Immature natural killer cell (primary cell): ENCODE measurements at regions not wholly inside any gene's neighbourhood (a gene's known extent, or its start where the extent isn't known, plus 50 kb on each side); places are given as distances from the start of the nearest gene placed in this dataset.
"Not testable (repeated sequence)": the region's sequence is repeated elsewhere in the genome, so short reads cannot be mapped to it uniquely, and the experiment has no call there.

Experiments used
- DNase-seq, 3 donors: peaks; one replicate each; pipeline ENCODE4 v3.0.0; 2022; ENCODE audit warnings: mixed read lengths in 1 of 3
- H3K27ac Mint-ChIP-seq, 6 donors: one replicate each; pipeline ENCODE4 v1.8.0; 2020; ENCODE audit warnings: mixed read lengths in 6 of 6, mild to moderate bottlenecking in 5 of 6, inconsistent platforms in 4 of 6, moderate library complexity in 3 of 6
- H3K27me3 Mint-ChIP-seq, 3 donors: one replicate each; pipeline ENCODE4 v1.8.0; 2020 to 2021; ENCODE audit warnings: low read depth in 3 of 3, mild to moderate bottlenecking in 3 of 3, mixed read lengths in 3 of 3, moderate library complexity in 3 of 3, inconsistent platforms in 1 of 3
- H3K36me3 Mint-ChIP-seq, 3 donors: one replicate each; pipeline ENCODE4 v1.8.0; 2020; ENCODE audit warnings: mixed read lengths in 3 of 3, inconsistent platforms in 2 of 3, mild to moderate bottlenecking in 2 of 3
- H3K4me1 Mint-ChIP-seq, 2 donors: one replicate each; pipeline ENCODE4 v1.8.0; 2020; ENCODE audit warnings: inconsistent platforms in 2 of 2, mild to moderate bottlenecking in 2 of 2, mixed read lengths in 2 of 2, moderate library complexity in 1 of 2
- H3K4me3 Mint-ChIP-seq, 5 donors: one replicate each; pipeline ENCODE4 v1.8.0; 2020; ENCODE audit warnings: mild to moderate bottlenecking in 5 of 5, mixed read lengths in 5 of 5, inconsistent platforms in 3 of 5, moderate library complexity in 3 of 5
- H3K9me3 Mint-ChIP-seq, 6 donors: one replicate each; pipeline ENCODE4 v1.8.0; 2020; ENCODE audit warnings: mild to moderate bottlenecking in 6 of 6, mixed read lengths in 6 of 6, inconsistent platforms in 4 of 6, moderate library complexity in 3 of 6

GRCh38 chr6:165001502-165002157, 307.8 kb downstream of the C6orf118 start:
- Mint-ChIP-seq H3K27ac (no peak overlapping the region), H3K4me3 (no peak overlapping the region), H3K27me3 (no peaks in the 10 kb centered on the region), H3K36me3 (no peaks in the 10 kb centered on the region), H3K9me3 (peaks cover 10 to 33% (median 18%) of the 10 kb centered on the region in 6 donors), H3K4me1 (no peaks in the 10 kb centered on the region)
- no peak for DNase-seq

- Mint-ChIP-seq H3K4me3 (no peak overlapping the region), H3K27ac (no peak overlapping the region), H3K27me3 (no peaks in the 10 kb centered on the region), H3K36me3 (no peaks in the 10 kb centered on the region), H3K9me3 (peaks cover 11 to 39% (median 15%) of the 10 kb centered on the region in 6 donors), H3K4me1 (no peaks in the 10 kb centered on the region)
- DNase-seq = no peak
These were observed 311.1 kb downstream of the C6orf118 start for GRCh38 chr6:164998297-164998696.

GRCh38 chr6:164996838-164997237, 312.6 kb downstream of the C6orf118 start:
- Mint-ChIP-seq H3K36me3 (no peaks in the 10 kb centered on the region), H3K4me1 (no peaks in the 10 kb centered on the region), H3K9me3 (peaks cover 9 to 34% (median 16%) of the 10 kb centered on the region in 6 donors), H3K27me3 (peaks cover 0 to 2% (median 0%) of the 10 kb centered on the region in 3 donors), H3K4me3 (no peak overlapping the region), H3K27ac (no peak overlapping the region)
- no peak for DNase-seq

GRCh38 chr6:164991573-164991972, 317.8 kb downstream of the C6orf118 start:
- DNase-seq = no peak
- H3K4me3 Mint-ChIP-seq = no peak overlapping the region
- peaks cover 0 to 2% (median 0%) of the 10 kb centered on the region in 3 donors for H3K27me3 Mint-ChIP-seq
- no peaks in the 10 kb centered on the region for H3K4me1 Mint-ChIP-seq
- H3K36me3 Mint-ChIP-seq = no peaks in the 10 kb centered on the region
- H3K27ac Mint-ChIP-seq = no peak overlapping the region
- peaks cover 0 to 40% (median 20%) of the 10 kb centered on the region in 6 donors for H3K9me3 Mint-ChIP-seq

GRCh38 chr6:164990901-164991300, 318.5 kb downstream of the C6orf118 start:
- Mint-ChIP-seq H3K27ac (no peak overlapping the region), H3K4me3 (no peak overlapping the region), H3K36me3 (no peaks in the 10 kb centered on the region), H3K9me3 (peaks cover 0 to 39% (median 20%) of the 10 kb centered on the region in 6 donors), H3K4me1 (no peaks in the 10 kb centered on the region), H3K27me3 (peaks cover 0 to 2% (median 0%) of the 10 kb centered on the region in 3 donors)
- DNase-seq = no peak

- peaks cover 7 to 23% (median 12%) of the 10 kb centered on the region in 6 donors for H3K9me3 Mint-ChIP-seq
- H3K4me3 Mint-ChIP-seq = no peak overlapping the region
- H3K27ac Mint-ChIP-seq = no peak overlapping the region
- peaks cover 0 to 4% (median 1%) of the 10 kb centered on the region in 3 donors for H3K27me3 Mint-ChIP-seq
- no peak for DNase-seq
- peaks cover 0 to 3% (median 0%) of the 10 kb centered on the region in 3 donors for H3K36me3 Mint-ChIP-seq
- H3K4me1 Mint-ChIP-seq = no peaks in the 10 kb centered on the region
These were observed 327.0 kb downstream of the C6orf118 start for GRCh38 chr6:164982389-164982788.

GRCh38 chr6:164967102-164967501, 342.3 kb downstream of the C6orf118 start:
- H3K36me3 Mint-ChIP-seq = no peaks in the 10 kb centered on the region
- no peak for DNase-seq
- no peaks in the 10 kb centered on the region for H3K4me1 Mint-ChIP-seq
- peaks cover 0 to 26% (median 13%) of the 10 kb centered on the region in 6 donors for H3K9me3 Mint-ChIP-seq
- H3K4me3 Mint-ChIP-seq = no peak overlapping the region
- H3K27ac Mint-ChIP-seq = no peak overlapping the region
- peaks cover 0 to 2% (median 0%) of the 10 kb centered on the region in 3 donors for H3K27me3 Mint-ChIP-seq

GRCh38 chr6:164962805-164963204, 346.6 kb downstream of the C6orf118 start:
- no peak for DNase-seq

GRCh38 chr6:164947164-164947563, 362.2 kb downstream of the C6orf118 start:
- Mint-ChIP-seq H3K27me3 (peaks cover 0 to 2% (median 1%) of the 10 kb centered on the region in 3 donors), H3K4me3 (no peak overlapping the region), H3K36me3 (no peaks in the 10 kb centered on the region), H3K27ac (no peak overlapping the region), H3K4me1 (no peaks in the 10 kb centered on the region), H3K9me3 (peaks cover 2 to 17% (median 5%) of the 10 kb centered on the region in 6 donors)
- no peak for DNase-seq

More at GRCh38 chr6:164962805-164963204, 346.6 kb downstream of the C6orf118 start:
- no peaks in the 10 kb centered on the region for H3K4me1 Mint-ChIP-seq
- H3K27me3 Mint-ChIP-seq = no peaks in the 10 kb centered on the region
- no peak overlapping the region for H3K27ac Mint-ChIP-seq
- H3K9me3 Mint-ChIP-seq = peaks cover 0 to 31% (median 15%) of the 10 kb centered on the region in 6 donors
- no peak overlapping the region for H3K4me3 Mint-ChIP-seq
- no peaks in the 10 kb centered on the region for H3K36me3 Mint-ChIP-seq

GRCh38 chr6:164942271-164942670, 367.1 kb downstream of the C6orf118 start:
- no peak overlapping the region for H3K27ac Mint-ChIP-seq
- no peak overlapping the region for H3K4me3 Mint-ChIP-seq
- no peak for DNase-seq
- H3K4me1 Mint-ChIP-seq = no peaks in the 10 kb centered on the region
- H3K36me3 Mint-ChIP-seq = no peaks in the 10 kb centered on the region
- H3K27me3 Mint-ChIP-seq = peaks cover 0 to 5% (median 2%) of the 10 kb centered on the region in 3 donors
- peaks cover 2 to 16% (median 4%) of the 10 kb centered on the region in 6 donors for H3K9me3 Mint-ChIP-seq

GRCh38 chr6:164933238-164933794, 376.1 kb downstream of the C6orf118 start:
- H3K9me3 Mint-ChIP-seq, H3K27me3 Mint-ChIP-seq, H3K36me3 Mint-ChIP-seq, H3K27ac Mint-ChIP-seq, H3K4me1 Mint-ChIP-seq, DNase-seq, H3K4me3 Mint-ChIP-seq: not testable (repeated sequence)

- no peaks in the 10 kb centered on the region for H3K9me3 Mint-ChIP-seq
- H3K36me3 Mint-ChIP-seq = no peaks in the 10 kb centered on the region
- no peak overlapping the region for H3K27ac Mint-ChIP-seq
- H3K27me3 Mint-ChIP-seq = peaks cover 0 to under 1% (median 0%) of the 10 kb centered on the region in 3 donors
- no peak overlapping the region for H3K4me3 Mint-ChIP-seq
- H3K4me1 Mint-ChIP-seq = no peaks in the 10 kb centered on the region
- no peak for DNase-seq
These were observed 379.9 kb downstream of the C6orf118 start for GRCh38 chr6:164929408-164929977.

GRCh38 chr6:164928728-164929407, 380.5 kb downstream of the C6orf118 start:
- no peaks in the 10 kb centered on the region for H3K36me3 Mint-ChIP-seq
- H3K4me3 Mint-ChIP-seq = no peak overlapping the region
- no peaks in the 10 kb centered on the region for H3K27me3 Mint-ChIP-seq
- no peaks in the 10 kb centered on the region for H3K4me1 Mint-ChIP-seq
- no peaks in the 10 kb centered on the region for H3K9me3 Mint-ChIP-seq
- H3K27ac Mint-ChIP-seq = no peak overlapping the region
- DNase-seq = no peak
